ENCODE measurements at regions not wholly inside any gene's neighbourhood (a gene's known extent, or its start where the extent isn't known, plus 50 kb on each side); places are given as distances from the start of the nearest gene placed in this dataset.
"Not testable (repeated sequence)": the region's sequence is repeated elsewhere in the genome, so short reads cannot be mapped to it uniquely, and the experiment has no call there.

DNA sequence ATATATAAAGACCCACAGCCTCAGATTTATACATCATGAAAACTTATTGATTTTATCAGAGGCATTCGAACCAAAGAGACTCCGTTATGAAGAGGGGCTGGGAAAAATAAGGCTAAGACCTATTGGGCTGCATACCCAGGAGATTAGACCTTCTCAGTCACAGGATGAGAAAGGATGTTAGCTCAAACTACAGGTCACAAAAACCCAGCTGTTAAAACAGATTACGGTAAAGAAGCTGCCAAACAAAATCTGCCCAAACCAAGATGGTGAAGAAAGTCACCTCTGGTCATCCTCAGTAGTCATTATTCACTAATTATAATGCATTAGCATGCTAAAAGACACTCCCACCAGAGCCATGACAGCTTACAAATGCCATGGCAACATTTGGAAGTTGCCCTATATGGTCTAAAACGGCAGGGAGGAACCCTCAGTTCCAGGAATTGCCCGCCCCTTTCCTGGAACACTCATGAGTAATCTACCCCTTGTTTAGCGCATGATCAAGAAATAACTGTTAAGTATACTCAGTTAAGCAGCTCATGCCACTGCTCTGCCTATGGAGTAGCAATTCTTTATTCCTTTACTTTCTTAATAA, 362.5 kb upstream of the PCDH15 start:
- no peaks in the 10 kb centered on the region for H3K9me3 ChIP-seq (ENCODE audit: control insufficient read depth in 2 of 2, insufficient read depth in 1 of 2, low read depth in 1 of 2, low read length in 1 of 2)
- 78 to 80% methylated on average over 6 of the region's 6 CpGs for WGBS, 2 donors
- H3K27me3 ChIP-seq (ENCODE audit: control insufficient read depth in 1 of 2, insufficient read depth in 2 of 2, low read length in 2 of 2) = no peaks in the 10 kb centered on the region
- H3K36me3 ChIP-seq (ENCODE audit: control insufficient read depth in 2 of 2, insufficient read depth in 2 of 2, low read length in 1 of 2) = no peaks in the 10 kb centered on the region
- no peak overlapping the region for H3K27ac ChIP-seq (ENCODE audit: low read depth in 2 of 2, low read length in 1 of 2)
- H3K4me1 ChIP-seq (ENCODE audit: control insufficient read depth in 2 of 2, insufficient read depth in 2 of 2, low read length in 1 of 2) = no peaks in the 10 kb centered on the region
- H3K4me3 ChIP-seq (ENCODE audit: low read depth in 1 of 2, low read length in 2 of 2) = no peak overlapping the region

DNA sequence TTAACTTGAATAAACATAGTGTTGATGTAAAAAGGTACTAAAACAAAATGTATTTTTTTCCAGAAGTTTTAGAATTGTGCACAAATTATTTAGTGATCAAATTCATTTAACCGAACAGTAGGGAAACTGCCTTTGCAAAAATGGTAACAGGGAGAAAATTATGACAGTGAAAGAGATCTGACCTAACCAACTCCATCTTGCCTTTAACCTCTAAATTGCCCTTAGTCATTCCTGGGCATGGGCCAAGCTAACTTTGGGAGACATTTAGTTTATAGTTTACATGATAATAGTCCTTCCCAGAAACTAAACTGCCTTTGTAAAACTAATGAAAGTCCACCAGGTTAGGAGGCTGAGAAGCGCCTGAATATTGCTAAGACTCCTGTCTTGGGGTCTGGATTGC, 361.3 kb upstream of the PCDH15 start:
- H3K27ac ChIP-seq (ENCODE audit: low read depth in 2 of 2, low read length in 1 of 2); H3K9me3 ChIP-seq (ENCODE audit: control insufficient read depth in 2 of 2, insufficient read depth in 1 of 2, low read depth in 1 of 2, low read length in 1 of 2); H3K4me3 ChIP-seq (ENCODE audit: low read depth in 1 of 2, low read length in 2 of 2); H3K27me3 ChIP-seq (ENCODE audit: control insufficient read depth in 1 of 2, insufficient read depth in 2 of 2, low read length in 2 of 2); H3K4me1 ChIP-seq (ENCODE audit: control insufficient read depth in 2 of 2, insufficient read depth in 2 of 2, low read length in 1 of 2); H3K36me3 ChIP-seq (ENCODE audit: control insufficient read depth in 2 of 2, insufficient read depth in 2 of 2, low read length in 1 of 2): not testable (repeated sequence)
- WGBS, 2 donors = 87 to 91% methylated on average over 2 of the region's 2 CpGs

DNA sequence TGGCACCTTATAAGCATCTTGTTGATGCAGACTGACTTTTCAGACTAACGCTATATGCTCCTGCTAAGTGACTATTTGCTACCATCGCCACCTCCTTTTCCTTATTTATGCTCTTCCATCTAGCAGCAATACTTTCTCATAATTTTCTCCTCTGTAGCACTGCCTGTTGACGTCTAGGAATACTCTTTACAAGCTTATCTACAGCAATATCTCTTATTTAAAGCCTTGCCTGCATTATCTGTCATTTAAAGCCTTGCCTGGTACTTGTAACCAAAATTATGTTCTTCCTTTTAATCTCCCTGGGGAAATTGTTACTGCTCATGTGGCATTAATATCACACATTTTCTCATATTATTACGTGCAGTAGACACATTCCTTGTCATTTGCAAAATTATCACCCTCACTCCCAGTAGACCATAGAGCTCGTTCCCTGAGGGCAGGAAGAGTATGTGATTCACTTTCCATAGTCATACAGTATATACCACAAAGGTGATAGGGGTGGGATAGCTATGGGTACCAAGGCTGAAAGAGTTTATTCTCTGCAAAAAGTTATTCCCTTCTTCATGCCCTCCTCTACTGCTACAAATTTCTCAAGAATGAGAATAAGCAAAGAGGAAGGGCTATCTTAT, 359.7 kb upstream of the PCDH15 start:
- WGBS, 2 donors = 50 to 52% methylated on average over 5 of the region's 5 CpGs
- Histone ChIP-seq H3K27ac (ENCODE audit: low read depth in 2 of 2, low read length in 1 of 2) (no peak overlapping the region), H3K9me3 (ENCODE audit: control insufficient read depth in 2 of 2, insufficient read depth in 1 of 2, low read depth in 1 of 2, low read length in 1 of 2) (no peaks in the 10 kb centered on the region), H3K4me3 (ENCODE audit: low read depth in 1 of 2, low read length in 2 of 2) (no peak overlapping the region), H3K27me3 (ENCODE audit: control insufficient read depth in 1 of 2, insufficient read depth in 2 of 2, low read length in 2 of 2) (no peaks in the 10 kb centered on the region), H3K36me3 (ENCODE audit: control insufficient read depth in 2 of 2, insufficient read depth in 2 of 2, low read length in 1 of 2) (no peaks in the 10 kb centered on the region), H3K4me1 (ENCODE audit: control insufficient read depth in 2 of 2, insufficient read depth in 2 of 2, low read length in 1 of 2) (no peaks in the 10 kb centered on the region)

DNA sequence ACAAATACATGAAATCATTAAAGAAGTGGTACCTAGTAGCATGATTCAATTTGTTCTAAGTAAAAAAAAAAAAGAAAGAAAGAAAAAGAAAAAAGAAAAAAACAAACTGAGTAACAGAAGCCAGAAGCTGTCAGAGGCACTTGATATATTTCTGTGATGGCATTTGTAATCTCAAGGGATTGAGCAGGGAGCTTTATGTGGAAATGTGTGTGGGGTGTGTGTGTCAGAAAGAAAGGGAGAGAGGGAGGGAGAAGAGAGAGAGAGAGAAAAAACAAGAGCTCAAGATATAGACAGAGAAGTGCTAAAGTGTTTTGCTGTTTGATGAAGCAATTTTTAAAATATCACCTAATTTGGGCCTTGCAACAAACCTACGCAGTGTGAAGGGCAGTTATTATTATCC, 357.6 kb upstream of the PCDH15 start:
- Histone ChIP-seq H3K27me3 (ENCODE audit: control insufficient read depth in 1 of 2, insufficient read depth in 2 of 2, low read length in 2 of 2) (no peaks in the 10 kb centered on the region), H3K4me1 (ENCODE audit: control insufficient read depth in 2 of 2, insufficient read depth in 2 of 2, low read length in 1 of 2) (no peaks in the 10 kb centered on the region), H3K9me3 (ENCODE audit: control insufficient read depth in 2 of 2, insufficient read depth in 1 of 2, low read depth in 1 of 2, low read length in 1 of 2) (no peaks in the 10 kb centered on the region), H3K27ac (ENCODE audit: low read depth in 2 of 2, low read length in 1 of 2) (no peak overlapping the region), H3K36me3 (ENCODE audit: control insufficient read depth in 2 of 2, insufficient read depth in 2 of 2, low read length in 1 of 2) (no peaks in the 10 kb centered on the region), H3K4me3 (ENCODE audit: low read depth in 1 of 2, low read length in 2 of 2) (no peak overlapping the region)
- WGBS, 2 donors = 13 to 50% methylated on average over 1 of the region's 1 CpG

DNA sequence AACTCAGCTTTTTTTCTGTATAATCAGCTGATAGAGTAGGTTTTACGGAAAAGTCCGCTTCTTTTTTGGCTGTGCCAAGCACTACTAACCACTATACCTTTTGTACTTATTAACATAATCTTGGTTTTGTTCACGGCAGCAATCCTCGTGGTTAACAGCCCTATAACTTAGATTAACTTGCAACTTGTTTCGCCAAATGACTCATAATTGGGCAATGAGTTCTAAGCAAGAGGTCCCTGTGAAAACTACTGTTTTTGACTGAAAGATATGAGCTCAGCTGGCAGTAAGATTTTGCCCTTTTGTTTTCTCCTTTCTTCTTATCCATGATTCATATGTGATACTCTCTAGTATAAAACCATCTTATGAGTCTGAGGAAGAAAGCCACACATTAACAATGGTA, 345.0 kb upstream of the PCDH15 start:
- Histone ChIP-seq H3K9me3 (ENCODE audit: control insufficient read depth in 2 of 2, insufficient read depth in 1 of 2, low read depth in 1 of 2, low read length in 1 of 2) (no peaks in the 10 kb centered on the region), H3K4me1 (ENCODE audit: control insufficient read depth in 2 of 2, insufficient read depth in 2 of 2, low read length in 1 of 2) (no peaks in the 10 kb centered on the region), H3K4me3 (ENCODE audit: low read depth in 1 of 2, low read length in 2 of 2) (no peak overlapping the region), H3K36me3 (ENCODE audit: control insufficient read depth in 2 of 2, insufficient read depth in 2 of 2, low read length in 1 of 2) (no peaks in the 10 kb centered on the region), H3K27me3 (ENCODE audit: control insufficient read depth in 1 of 2, insufficient read depth in 2 of 2, low read length in 2 of 2) (no peaks in the 10 kb centered on the region), H3K27ac (ENCODE audit: low read depth in 2 of 2, low read length in 1 of 2) (no peak overlapping the region)
- 59 to 63% methylated on average over 5 of the region's 5 CpGs for WGBS, 2 donors

DNA sequence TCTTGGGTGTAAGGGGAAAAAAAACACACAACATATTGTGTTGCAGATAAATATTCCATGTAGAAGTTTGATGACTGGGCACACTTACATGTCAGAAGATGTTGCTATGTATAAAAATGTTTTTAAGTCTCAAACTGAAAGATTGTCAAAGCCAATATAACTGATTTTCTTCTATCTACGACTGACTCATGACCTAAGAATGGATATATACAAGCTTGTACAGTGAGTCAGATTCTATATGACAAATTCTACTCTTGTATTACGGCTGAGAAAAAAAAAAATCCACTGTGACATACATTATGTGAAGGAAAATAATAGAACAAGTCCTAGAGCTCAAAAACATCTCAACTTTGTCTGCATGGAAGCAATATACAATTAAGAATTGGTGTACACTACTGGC, 343.0 kb upstream of the PCDH15 start:
- Histone ChIP-seq H3K27ac (ENCODE audit: low read depth in 2 of 2, low read length in 1 of 2) (no peak overlapping the region), H3K9me3 (ENCODE audit: control insufficient read depth in 2 of 2, insufficient read depth in 1 of 2, low read depth in 1 of 2, low read length in 1 of 2) (no peaks in the 10 kb centered on the region), H3K36me3 (ENCODE audit: control insufficient read depth in 2 of 2, insufficient read depth in 2 of 2, low read length in 1 of 2) (no peaks in the 10 kb centered on the region), H3K4me3 (ENCODE audit: low read depth in 1 of 2, low read length in 2 of 2) (no peak overlapping the region), H3K27me3 (ENCODE audit: control insufficient read depth in 1 of 2, insufficient read depth in 2 of 2, low read length in 2 of 2) (no peaks in the 10 kb centered on the region), H3K4me1 (ENCODE audit: control insufficient read depth in 2 of 2, insufficient read depth in 2 of 2, low read length in 1 of 2) (no peaks in the 10 kb centered on the region)
- WGBS, 2 donors = 70 to 76% methylated on average over 2 of the region's 2 CpGs

DNA sequence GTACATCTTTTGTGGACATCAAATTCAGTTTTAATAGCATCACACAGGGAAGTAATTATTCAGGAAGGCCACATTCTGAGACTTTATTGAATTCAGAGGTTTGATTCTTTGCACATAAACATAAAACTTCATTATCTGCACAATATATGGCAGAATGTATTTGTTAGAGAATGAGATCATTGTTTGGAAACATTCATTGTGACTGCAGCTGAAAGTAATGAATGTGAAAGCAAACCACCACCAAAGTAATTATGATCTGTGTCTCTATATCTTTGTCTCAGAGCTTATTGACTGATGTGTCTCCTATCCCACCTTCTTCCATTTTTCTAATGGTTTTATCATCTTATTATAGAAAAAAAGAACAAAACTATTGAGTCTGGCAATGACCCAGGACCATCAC, 340.9 kb upstream of the PCDH15 start:
- no peaks in the 10 kb centered on the region for H3K9me3 ChIP-seq (ENCODE audit: control insufficient read depth in 2 of 2, insufficient read depth in 1 of 2, low read depth in 1 of 2, low read length in 1 of 2)
- no peaks in the 10 kb centered on the region for H3K27me3 ChIP-seq (ENCODE audit: control insufficient read depth in 1 of 2, insufficient read depth in 2 of 2, low read length in 2 of 2)
- no peaks in the 10 kb centered on the region for H3K4me1 ChIP-seq (ENCODE audit: control insufficient read depth in 2 of 2, insufficient read depth in 2 of 2, low read length in 1 of 2)
- H3K27ac ChIP-seq (ENCODE audit: low read depth in 2 of 2, low read length in 1 of 2) = no peak overlapping the region
- H3K4me3 ChIP-seq (ENCODE audit: low read depth in 1 of 2, low read length in 2 of 2) = no peak overlapping the region
- no peaks in the 10 kb centered on the region for H3K36me3 ChIP-seq (ENCODE audit: control insufficient read depth in 2 of 2, insufficient read depth in 2 of 2, low read length in 1 of 2)

DNA sequence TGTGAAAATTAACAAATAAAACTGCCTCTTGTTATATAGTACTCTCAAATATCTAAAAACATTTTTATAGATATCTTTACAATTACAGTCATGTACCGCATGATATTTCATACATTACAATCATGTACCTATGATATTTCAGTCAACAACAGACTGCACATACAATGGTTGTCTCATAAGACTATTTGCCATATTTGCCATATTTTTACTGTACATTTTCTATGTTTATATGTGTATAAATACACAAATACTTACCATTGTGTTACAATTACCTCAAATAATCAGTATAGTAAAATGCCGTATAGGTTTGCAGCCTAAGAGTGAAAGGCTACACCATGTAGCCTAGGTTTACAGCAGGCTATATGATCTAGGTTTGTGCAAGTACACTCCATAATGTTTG, 336.0 kb upstream of the PCDH15 start:
- Histone ChIP-seq H3K9me3 (ENCODE audit: control insufficient read depth in 2 of 2, insufficient read depth in 1 of 2, low read depth in 1 of 2, low read length in 1 of 2) (no peaks in the 10 kb centered on the region), H3K27ac (ENCODE audit: low read depth in 2 of 2, low read length in 1 of 2) (no peak overlapping the region), H3K4me1 (ENCODE audit: control insufficient read depth in 2 of 2, insufficient read depth in 2 of 2, low read length in 1 of 2) (no peaks in the 10 kb centered on the region), H3K27me3 (ENCODE audit: control insufficient read depth in 1 of 2, insufficient read depth in 2 of 2, low read length in 2 of 2) (no peaks in the 10 kb centered on the region), H3K4me3 (ENCODE audit: low read depth in 1 of 2, low read length in 2 of 2) (no peak overlapping the region), H3K36me3 (ENCODE audit: control insufficient read depth in 2 of 2, insufficient read depth in 2 of 2, low read length in 1 of 2) (no peaks in the 10 kb centered on the region)
- 96 to 98% methylated on average over 2 of the region's 2 CpGs for WGBS, 2 donors

DNA sequence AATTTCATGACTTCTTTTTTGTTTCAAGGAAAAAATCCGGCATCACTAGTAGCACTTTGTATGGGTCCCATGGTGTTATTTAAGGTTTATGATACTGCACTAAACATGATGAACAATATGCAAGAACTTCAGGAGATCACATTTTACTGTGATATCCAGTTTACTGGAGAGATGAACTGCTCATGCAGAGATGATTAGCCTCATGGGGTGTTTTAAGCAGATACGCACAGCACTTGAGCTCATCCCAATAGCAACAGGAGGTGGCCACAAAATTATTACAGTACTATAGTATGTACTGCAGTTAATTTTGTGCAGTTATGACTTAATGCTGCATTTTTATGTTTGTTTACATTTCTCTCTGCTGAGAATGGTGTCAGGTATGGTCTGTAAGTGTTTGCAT, 303.7 kb upstream of the PCDH15 start:
- no peak overlapping the region for H3K27ac ChIP-seq (ENCODE audit: low read depth in 2 of 2, low read length in 1 of 2)
- H3K27me3 ChIP-seq (ENCODE audit: control insufficient read depth in 1 of 2, insufficient read depth in 2 of 2, low read length in 2 of 2) = no peaks in the 10 kb centered on the region
- H3K4me1 ChIP-seq (ENCODE audit: control insufficient read depth in 2 of 2, insufficient read depth in 2 of 2, low read length in 1 of 2) = no peaks in the 10 kb centered on the region
- 85% methylated on average over 2 of the region's 2 CpGs for WGBS, 2 donors
- H3K36me3 ChIP-seq (ENCODE audit: control insufficient read depth in 2 of 2, insufficient read depth in 2 of 2, low read length in 1 of 2) = no peaks in the 10 kb centered on the region
- H3K9me3 ChIP-seq (ENCODE audit: control insufficient read depth in 2 of 2, insufficient read depth in 1 of 2, low read depth in 1 of 2, low read length in 1 of 2) = no peaks in the 10 kb centered on the region
- no peak overlapping the region for H3K4me3 ChIP-seq (ENCODE audit: low read depth in 1 of 2, low read length in 2 of 2)

DNA sequence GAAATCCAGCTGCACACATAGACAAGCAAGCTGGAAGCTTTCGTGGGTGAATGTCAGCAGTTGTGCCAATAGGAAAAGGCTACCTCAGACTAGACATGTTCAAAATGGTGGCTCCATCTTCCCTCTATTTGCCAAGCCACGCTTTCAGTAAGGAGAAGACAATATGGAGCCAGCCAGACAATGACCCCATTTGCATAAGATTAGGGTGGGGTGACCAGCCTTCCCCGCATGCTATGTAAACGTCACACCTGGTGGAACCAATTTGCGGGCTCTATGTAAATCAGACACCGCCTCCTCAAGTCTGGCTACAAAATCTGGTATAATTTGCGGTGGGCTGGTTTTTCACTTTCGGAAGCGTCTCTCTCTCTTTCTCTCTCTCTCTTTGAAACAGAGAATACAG, 297.4 kb upstream of the PCDH15 start:
- H3K27ac ChIP-seq (ENCODE audit: low read depth in 2 of 2, low read length in 1 of 2) = no peak overlapping the region
- WGBS, 2 donors = 84 to 86% methylated on average over 9 of the region's 9 CpGs
- no peaks in the 10 kb centered on the region for H3K36me3 ChIP-seq (ENCODE audit: control insufficient read depth in 2 of 2, insufficient read depth in 2 of 2, low read length in 1 of 2)
- no peaks in the 10 kb centered on the region for H3K27me3 ChIP-seq (ENCODE audit: control insufficient read depth in 1 of 2, insufficient read depth in 2 of 2, low read length in 2 of 2)
- no peaks in the 10 kb centered on the region for H3K4me1 ChIP-seq (ENCODE audit: control insufficient read depth in 2 of 2, insufficient read depth in 2 of 2, low read length in 1 of 2)
- H3K4me3 ChIP-seq (ENCODE audit: low read depth in 1 of 2, low read length in 2 of 2) = no peak overlapping the region
- H3K9me3 ChIP-seq (ENCODE audit: control insufficient read depth in 2 of 2, insufficient read depth in 1 of 2, low read depth in 1 of 2, low read length in 1 of 2) = no peaks in the 10 kb centered on the region

All from esophagus (tissue), 2 donors.